ENCODE measurements at regions not wholly inside any gene's neighbourhood (a gene's known extent, or its start where the extent isn't known, plus 50 kb on each side); places are given as distances from the start of the nearest gene placed in this dataset.

- DNase-seq = no peak
- H3K4me3 Mint-ChIP-seq = no peak overlapping the region
- peaks cover 3% of the 10 kb centered on the region for H3K27me3 Mint-ChIP-seq (ENCODE audit: low read depth, poor library complexity)
- H3K9me3 Mint-ChIP-seq = peaks cover 16% of the 10 kb centered on the region
- no peaks in the 10 kb centered on the region for H3K36me3 Mint-ChIP-seq (ENCODE audit: low read depth)
- no peak for TF ChIP-seq CTCF (IDR thresholded peaks at IDR 0.05)
- H3K4me1 Mint-ChIP-seq = no peaks in the 10 kb centered on the region
- no peak overlapping the region for H3K27ac Mint-ChIP-seq
Observed at GRCh38 chr1:194159941-194160340, 973.5 kb upstream of the B3GALT2 start.

- TF ChIP-seq CTCF (IDR thresholded peaks at IDR 0.05) = no peak
- no peaks in the 10 kb centered on the region for H3K4me1 Mint-ChIP-seq
- H3K4me3 Mint-ChIP-seq = no peak overlapping the region
- H3K9me3 Mint-ChIP-seq = peaks cover 16% of the 10 kb centered on the region
- no peaks in the 10 kb centered on the region for H3K27me3 Mint-ChIP-seq (ENCODE audit: low read depth, poor library complexity)
- H3K36me3 Mint-ChIP-seq (ENCODE audit: low read depth) = no peaks in the 10 kb centered on the region
- H3K27ac Mint-ChIP-seq = no peak overlapping the region
- no peak for DNase-seq
Observed at GRCh38 chr1:194155962-194156361, 969.5 kb upstream of the B3GALT2 start.

GRCh38 chr1:194151056-194151455, 964.6 kb upstream of the B3GALT2 start:
- H3K9me3 Mint-ChIP-seq = no peaks in the 10 kb centered on the region
- H3K27ac Mint-ChIP-seq = no peak overlapping the region
- no peak for DNase-seq
- no peaks in the 10 kb centered on the region for H3K36me3 Mint-ChIP-seq (ENCODE audit: low read depth)
- TF ChIP-seq CTCF (IDR thresholded peaks at IDR 0.05) = no peak
- no peak overlapping the region for H3K4me3 Mint-ChIP-seq
- H3K27me3 Mint-ChIP-seq (ENCODE audit: low read depth, poor library complexity) = no peaks in the 10 kb centered on the region
- no peaks in the 10 kb centered on the region for H3K4me1 Mint-ChIP-seq

GRCh38 chr1:194150242-194150641, 963.8 kb upstream of the B3GALT2 start:
- Mint-ChIP-seq H3K36me3 (ENCODE audit: low read depth) (no peaks in the 10 kb centered on the region), H3K4me3 (no peak overlapping the region), H3K4me1 (no peaks in the 10 kb centered on the region), H3K27ac (no peak overlapping the region), H3K27me3 (ENCODE audit: low read depth, poor library complexity) (no peaks in the 10 kb centered on the region), H3K9me3 (no peaks in the 10 kb centered on the region)
- no peak for DNase-seq
- no peak for TF ChIP-seq CTCF (IDR thresholded peaks at IDR 0.05)

- H3K4me3 Mint-ChIP-seq = no peak overlapping the region
- no peaks in the 10 kb centered on the region for H3K9me3 Mint-ChIP-seq
- no peak overlapping the region for H3K27ac Mint-ChIP-seq
- no peaks in the 10 kb centered on the region for H3K4me1 Mint-ChIP-seq
- TF ChIP-seq CTCF (IDR thresholded peaks at IDR 0.05) = no peak
- no peaks in the 10 kb centered on the region for H3K27me3 Mint-ChIP-seq (ENCODE audit: low read depth, poor library complexity)
- H3K36me3 Mint-ChIP-seq (ENCODE audit: low read depth) = no peaks in the 10 kb centered on the region
- DNase-seq = no peak
Observed at GRCh38 chr1:194133152-194133551, 946.7 kb upstream of the B3GALT2 start.

- H3K4me3 Mint-ChIP-seq = no peak overlapping the region
- H3K27me3 Mint-ChIP-seq (ENCODE audit: low read depth, poor library complexity) = no peaks in the 10 kb centered on the region
- H3K36me3 Mint-ChIP-seq (ENCODE audit: low read depth) = no peaks in the 10 kb centered on the region
- TF ChIP-seq CTCF (IDR thresholded peaks at IDR 0.05) = no peak
- DNase-seq = no peak
- H3K9me3 Mint-ChIP-seq = peaks cover 6% of the 10 kb centered on the region
- H3K4me1 Mint-ChIP-seq = peaks cover 16% of the 10 kb centered on the region
- H3K27ac Mint-ChIP-seq = peak overlapping the region; percentile 54
Observed at GRCh38 chr1:194118086-194118485, 931.7 kb upstream of the B3GALT2 start.
